ENCODE measurements at regions not wholly inside any gene's neighbourhood (a gene's known extent, or its start where the extent isn't known, plus 50 kb on each side); places are given as distances from the start of the nearest gene placed in this dataset.

GRCh38 chr18:2171840-2172625, 399.3 kb downstream of the METTL4 start:
- Histone ChIP-seq H3K36me3 (no peaks in the 10 kb centered on the region), H3K4me1 (no peaks in the 10 kb centered on the region), H3K4me3 (no peak overlapping the region), H3K9me3 (no peaks in the 10 kb centered on the region), H3K27ac (no peak overlapping the region), H3K27me3 (no peaks in the 10 kb centered on the region)
- no peak for DNase-seq
- TF ChIP-seq, protein P1, sequence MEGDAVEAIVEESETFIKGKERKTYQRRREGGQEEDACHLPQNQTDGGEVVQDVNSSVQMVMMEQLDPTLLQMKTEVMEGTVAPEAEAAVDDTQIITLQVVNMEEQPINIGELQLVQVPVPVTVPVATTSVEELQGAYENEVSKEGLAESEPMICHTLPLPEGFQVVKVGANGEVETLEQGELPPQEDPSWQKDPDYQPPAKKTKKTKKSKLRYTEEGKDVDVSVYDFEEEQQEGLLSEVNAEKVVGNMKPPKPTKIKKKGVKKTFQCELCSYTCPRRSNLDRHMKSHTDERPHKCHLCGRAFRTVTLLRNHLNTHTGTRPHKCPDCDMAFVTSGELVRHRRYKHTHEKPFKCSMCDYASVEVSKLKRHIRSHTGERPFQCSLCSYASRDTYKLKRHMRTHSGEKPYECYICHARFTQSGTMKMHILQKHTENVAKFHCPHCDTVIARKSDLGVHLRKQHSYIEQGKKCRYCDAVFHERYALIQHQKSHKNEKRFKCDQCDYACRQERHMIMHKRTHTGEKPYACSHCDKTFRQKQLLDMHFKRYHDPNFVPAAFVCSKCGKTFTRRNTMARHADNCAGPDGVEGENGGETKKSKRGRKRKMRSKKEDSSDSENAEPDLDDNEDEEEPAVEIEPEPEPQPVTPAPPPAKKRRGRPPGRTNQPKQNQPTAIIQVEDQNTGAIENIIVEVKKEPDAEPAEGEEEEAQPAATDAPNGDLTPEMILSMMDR (IDR thresholded peaks at IDR 0.05), result no peak
- no peak for TF ChIP-seq POLR2A (IDR thresholded peaks at IDR 0.05)
- WGBS, 2 donors, result 42 to 44% methylated on average over 5 of the region's 5 CpGs
- intact Hi-C loops (cut with DNase I), result no loop called here

DNA sequence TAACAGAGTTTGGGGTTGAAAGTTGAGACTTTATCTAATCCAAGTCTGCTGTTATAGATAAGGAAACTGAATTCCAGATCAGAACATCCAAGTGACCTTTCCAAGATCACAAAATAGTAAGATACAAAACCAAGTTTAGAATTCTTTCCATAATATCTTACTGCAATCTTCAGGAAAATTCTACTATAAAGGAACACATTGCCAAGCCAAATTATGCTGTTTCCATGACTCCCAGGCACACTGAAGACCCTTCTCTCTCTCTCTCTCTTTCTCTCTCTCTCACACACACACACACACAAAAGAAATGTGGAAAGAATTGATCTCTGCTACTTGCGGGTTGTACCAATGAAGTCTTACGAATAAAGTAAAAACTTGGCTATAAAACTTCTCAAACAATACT, 398.4 kb downstream of the METTL4 start:
- 86 to 88% methylated on average over 2 of the region's 2 CpGs for WGBS, 2 donors
- Histone ChIP-seq H3K27ac (no peak overlapping the region), H3K4me3 (no peak overlapping the region), H3K36me3 (no peaks in the 10 kb centered on the region), H3K9me3 (no peaks in the 10 kb centered on the region), H3K4me1 (no peaks in the 10 kb centered on the region), H3K27me3 (no peaks in the 10 kb centered on the region)
- TF ChIP-seq, protein P1 (IDR thresholded peaks at IDR 0.05), result no peak
- TF ChIP-seq POLR2A (IDR thresholded peaks at IDR 0.05), result no peak
- intact Hi-C loops (cut with DNase I), result no loop called here
- DNase-seq, result no peak

GRCh38 chr18:2173486-2173885, 397.8 kb downstream of the METTL4 start:
- Histone ChIP-seq H3K36me3 (no peaks in the 10 kb centered on the region), H3K27me3 (no peaks in the 10 kb centered on the region), H3K4me3 (no peak overlapping the region), H3K27ac (no peak overlapping the region), H3K9me3 (no peaks in the 10 kb centered on the region), H3K4me1 (no peaks in the 10 kb centered on the region)
- no peak for TF ChIP-seq POLR2A (IDR thresholded peaks at IDR 0.05)
- no peak for DNase-seq
- intact Hi-C loops (cut with DNase I), result no loop called here
- WGBS, 2 donors, result 28 to 60% methylated on average over 4 of the region's 4 CpGs

DNA sequence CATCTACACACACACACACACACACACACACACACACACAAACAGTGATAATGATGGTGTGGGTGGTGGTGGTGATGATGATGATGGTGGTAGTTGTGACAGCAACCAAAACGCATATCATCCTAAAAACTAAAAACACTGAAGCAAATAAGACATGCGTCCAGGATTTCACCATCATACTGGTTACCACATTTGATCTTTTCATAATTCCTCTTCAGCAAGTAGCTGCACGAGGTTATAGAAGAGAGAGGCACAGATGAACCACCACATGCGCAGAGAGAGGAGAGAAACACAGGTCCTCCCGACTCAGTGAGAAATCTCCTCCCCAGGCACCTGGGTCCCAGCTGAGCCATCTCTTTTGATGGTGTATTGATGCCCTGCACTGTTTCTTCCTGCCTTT, 393.3 kb downstream of the METTL4 start:
- no peak for DNase-seq
- Histone ChIP-seq H3K27ac (no peak overlapping the region), H3K4me1 (no peaks in the 10 kb centered on the region), H3K27me3 (no peaks in the 10 kb centered on the region), H3K36me3 (no peaks in the 10 kb centered on the region), H3K4me3 (no peak overlapping the region), H3K9me3 (no peaks in the 10 kb centered on the region)
- 61 to 69% methylated on average over 5 of the region's 5 CpGs for WGBS, 2 donors
- intact Hi-C loops (cut with DNase I), result no loop called here
- TF ChIP-seq, protein P1 (IDR thresholded peaks at IDR 0.05), result no peak
- no peak for TF ChIP-seq POLR2A (IDR thresholded peaks at IDR 0.05)

GRCh38 chr18:2179498-2180183, 391.7 kb downstream of the METTL4 start:
- H3K36me3 ChIP-seq, result no peaks in the 10 kb centered on the region
- TF ChIP-seq, protein P1 (IDR thresholded peaks at IDR 0.05), result no peak
- no peak for DNase-seq
- H3K4me3 ChIP-seq, result no peak overlapping the region
- no peaks in the 10 kb centered on the region for H3K4me1 ChIP-seq
- intact Hi-C loops (cut with DNase I), result no loop called here
- H3K27ac ChIP-seq, result no peak overlapping the region
- WGBS, 2 donors, result 88 to 89% methylated on average over 3 to 4 of the region's 8 CpGs
- no peaks in the 10 kb centered on the region for H3K9me3 ChIP-seq
- H3K27me3 ChIP-seq, result no peaks in the 10 kb centered on the region

Data from esophagus squamous epithelium (tissue), 5 donors.